Lower leg skin (tissue), 4 donors: ENCODE measurements at regions not wholly inside any gene's neighbourhood (a gene's known extent, or its start where the extent isn't known, plus 50 kb on each side); places are given as distances from the start of the nearest gene placed in this dataset.
"Not testable (repeated sequence)": the region's sequence is repeated elsewhere in the genome, so short reads cannot be mapped to it uniquely, and the experiment has no call there.

Experiments used
- DNase-seq, 2 donors: peaks; one replicate each; pipeline ENCODE4 v3.0.0-alpha.2; 2019; ENCODE audit warnings: low spot score in 2 of 2
- H3K4me3 ChIP-seq: fragments of 200-600 bp; sonication (generic); 2 replicates; pipeline ENCODE4 v1.5.1; 2017; ENCODE audit warnings: mild to moderate bottlenecking, low read depth; ENCODE audit not compliant: poor library complexity, severe bottlenecking
- CTCF ChIP-seq, 3 donors: fragments of 450-650 bp; IDR thresholded peaks; one replicate each; pipeline ENCODE4 v1.5.1; 2016; ENCODE audit warnings: antibody characterized with exemption in 3 of 3, mild to moderate bottlenecking in 3 of 3, moderate library complexity in 2 of 3
- POLR2A ChIP-seq, 2 donors: fragments of 450-650 bp; IDR thresholded peaks; one replicate each; pipeline ENCODE4 v1.6.1; 2016 to 2017; ENCODE audit warnings: antibody characterized with exemption in 2 of 2, mild to moderate bottlenecking in 1 of 2, moderate library complexity in 1 of 2
- WGBS, 2 donors: methylation state at CpG; one replicate each; pipeline ENCODE4 v1.1.5; 2018; 5-methylcytosine and 5-hydroxymethylcytosine counted together
- intact Hi-C: fragments of 100-400 bp; cut with DNase I; formaldehyde crosslinking; loops from one replicate; pipeline ENCODE4 v1.15.0; 2023; ENCODE audit warnings: low total_unique reads

DNA sequence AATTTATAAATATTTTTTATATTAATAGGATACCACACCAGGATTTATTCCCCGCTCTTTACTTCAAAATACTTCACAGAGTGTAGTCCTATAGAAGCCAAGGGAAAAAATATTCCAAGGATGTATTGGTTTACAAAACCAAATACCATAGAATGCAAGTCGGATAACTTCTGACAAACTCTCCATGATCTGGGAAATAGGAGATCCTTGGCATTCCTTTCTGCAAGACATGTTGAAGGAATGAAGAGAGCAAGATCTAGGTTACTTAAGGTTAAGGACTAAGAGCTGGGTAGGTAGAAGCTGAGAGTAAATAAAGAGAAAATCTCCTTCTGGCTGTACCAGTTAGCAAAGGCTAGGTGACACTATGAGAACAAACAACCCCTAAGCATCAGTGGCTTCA is 141.2 kb downstream of the LRATD1 start:
- intact Hi-C loops: no loop called here
- no peak for TF ChIP-seq CTCF (IDR thresholded peaks at IDR 0.05)
- no peak for TF ChIP-seq POLR2A (IDR thresholded peaks at IDR 0.05)
- no peak overlapping the region for H3K4me3 ChIP-seq
- no peak for DNase-seq
- WGBS, 2 donors: 86 to 97% methylated on average over 2 of the region's 2 CpGs

DNA sequence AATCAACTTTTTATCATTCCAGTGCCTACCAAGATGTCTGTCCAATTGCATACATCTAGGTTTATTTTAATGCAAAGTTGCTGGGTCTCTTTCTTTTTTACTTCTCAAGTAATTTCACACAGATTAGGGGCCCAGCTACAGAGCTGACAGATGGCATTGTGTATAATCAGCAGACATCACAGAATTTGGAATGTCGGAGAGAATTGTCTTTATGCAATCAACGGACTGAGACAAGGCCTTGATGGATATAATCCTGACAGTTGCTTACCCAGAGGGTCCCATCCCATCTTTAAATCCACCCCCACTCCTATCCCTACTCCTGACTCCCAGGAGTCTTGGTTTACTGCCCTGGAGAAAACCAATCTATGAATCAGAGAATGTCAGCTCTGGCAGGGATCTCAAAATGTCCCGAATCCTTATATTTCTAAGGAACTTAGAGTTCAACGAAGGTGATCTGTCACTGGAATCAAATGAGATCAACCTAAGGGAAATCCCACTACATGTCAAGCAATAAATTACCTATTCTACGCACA is 142.0 kb downstream of the LRATD1 start:
- intact Hi-C loops: no loop called here
- 75 to 82% methylated on average over 5 of the region's 5 CpGs for WGBS, 2 donors
- TF ChIP-seq CTCF (IDR thresholded peaks at IDR 0.05) (no peak), POLR2A (IDR thresholded peaks at IDR 0.05) (no peak)

GRCh38 chr2:14776216-14776615 is 143.7 kb downstream of the LRATD1 start:
- TF ChIP-seq POLR2A (IDR thresholded peaks at IDR 0.05) (no peak), CTCF (IDR thresholded peaks at IDR 0.05) (no peak)
- WGBS, 2 donors: 20 to 35% methylated on average over 1 of the region's 1 CpG
- H3K4me3 ChIP-seq: no peak overlapping the region
- DNase-seq: no peak
- intact Hi-C loops: no loop called here

More for the DNA sequence above, 142.0 kb downstream of the LRATD1 start:
- no peak for DNase-seq
- H3K4me3 ChIP-seq: no peak overlapping the region

- DNase-seq: no peak
- WGBS, 2 donors: 75 to 82% methylated on average over 2 of the region's 2 CpGs
- intact Hi-C loops: no loop called here
- TF ChIP-seq CTCF (IDR thresholded peaks at IDR 0.05) (no peak), POLR2A (IDR thresholded peaks at IDR 0.05) (no peak)
- no peak overlapping the region for H3K4me3 ChIP-seq
Measured at GRCh38 chr2:14778015-14778414, 145.5 kb downstream of the LRATD1 start.

DNA sequence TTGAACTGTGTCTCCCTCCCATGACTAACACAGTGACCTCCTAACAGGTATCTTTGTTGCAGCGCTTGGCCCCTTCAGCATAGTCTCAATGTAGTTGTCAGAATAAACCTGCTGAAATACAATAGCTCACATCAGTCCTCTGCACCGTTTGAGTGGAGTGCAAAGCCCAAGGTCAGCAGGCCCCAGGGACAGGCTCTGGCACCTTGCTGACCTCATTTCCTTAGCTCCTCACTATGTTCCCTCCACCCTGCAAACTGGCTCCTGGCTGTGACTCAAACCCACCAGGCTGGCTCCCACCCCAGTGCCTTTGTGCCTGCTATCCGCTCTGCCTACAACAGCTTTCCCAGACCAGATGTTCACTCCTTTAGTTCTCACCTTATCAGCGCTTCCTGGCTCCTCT is 146.7 kb downstream of the LRATD1 start:
- H3K4me3 ChIP-seq: no peak overlapping the region
- intact Hi-C loops: no loop called here
- 79 to 88% methylated on average over 4 of the region's 4 CpGs for WGBS, 2 donors
- DNase-seq: no peak
- TF ChIP-seq CTCF (IDR thresholded peaks at IDR 0.05): no peak
- no peak for TF ChIP-seq POLR2A (IDR thresholded peaks at IDR 0.05)

- 32 to 47% methylated on average over 4 of the region's 4 CpGs for WGBS, 2 donors
- intact Hi-C loops: no loop called here
- H3K4me3 ChIP-seq: no peak overlapping the region
- no peak for TF ChIP-seq POLR2A (IDR thresholded peaks at IDR 0.05)
- no peak for TF ChIP-seq CTCF (IDR thresholded peaks at IDR 0.05)
- no peak for DNase-seq
Measured at GRCh38 chr2:14781142-14781541, 148.6 kb downstream of the LRATD1 start.

- DNase-seq, intact Hi-C loops, H3K4me3 ChIP-seq: not testable (repeated sequence)
- WGBS, 2 donors: 91 to 92% methylated on average over 7 of the region's 9 CpGs
Measured at GRCh38 chr2:14788814-14789213, 156.3 kb downstream of the LRATD1 start.
